ENCODE measurements at regions not wholly inside any gene's neighbourhood (a gene's known extent, or its start where the extent isn't known, plus 50 kb on each side); places are given as distances from the start of the nearest gene placed in this dataset.
"Not testable (repeated sequence)": the region's sequence is repeated elsewhere in the genome, so short reads cannot be mapped to it uniquely, and the experiment has no call there.

DNA sequence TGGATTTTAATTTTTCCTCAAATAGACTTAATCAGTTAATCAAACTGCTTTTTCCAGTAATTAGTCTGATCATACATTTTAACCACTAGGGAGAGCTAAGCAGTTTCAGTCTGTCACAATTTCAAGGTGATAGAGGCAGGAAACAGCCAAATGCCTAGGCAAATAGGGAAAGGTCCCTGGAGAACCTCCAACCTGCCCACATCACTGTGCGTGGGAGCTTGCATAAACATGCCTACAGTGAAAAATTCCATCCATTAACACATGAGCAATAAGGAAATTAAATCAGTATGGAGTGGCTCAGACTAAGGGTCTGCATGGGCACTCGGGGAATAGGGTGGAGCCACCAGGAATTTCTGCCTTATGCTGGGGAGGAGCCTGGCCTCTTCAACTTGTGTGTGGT is 74.6 kb downstream of the AASDHPPT start:
- peaks cover 8% of the 10 kb centered on the region for H3K4me1 ChIP-seq (ENCODE audit: control insufficient read depth, insufficient read depth, low read length)
- peaks cover 7% of the 10 kb centered on the region for H3K9me3 ChIP-seq (ENCODE audit: control insufficient read depth, low read length)
- H3K36me3 ChIP-seq (ENCODE audit: control insufficient read depth, insufficient read depth, low read length, severe bottlenecking), result no peaks in the 10 kb centered on the region
- no peak overlapping the region for H3K9ac ChIP-seq (ENCODE audit: low read length)
- peak; percentile 69 for DNase-seq (ENCODE audit: low read depth)
- H3K4me3 ChIP-seq (ENCODE audit: low read length), result no peak overlapping the region
- H3K27me3 ChIP-seq (replicated peaks; ENCODE audit: control insufficient read depth, insufficient read depth, low read length), result no peaks in the 10 kb centered on the region

DNA sequence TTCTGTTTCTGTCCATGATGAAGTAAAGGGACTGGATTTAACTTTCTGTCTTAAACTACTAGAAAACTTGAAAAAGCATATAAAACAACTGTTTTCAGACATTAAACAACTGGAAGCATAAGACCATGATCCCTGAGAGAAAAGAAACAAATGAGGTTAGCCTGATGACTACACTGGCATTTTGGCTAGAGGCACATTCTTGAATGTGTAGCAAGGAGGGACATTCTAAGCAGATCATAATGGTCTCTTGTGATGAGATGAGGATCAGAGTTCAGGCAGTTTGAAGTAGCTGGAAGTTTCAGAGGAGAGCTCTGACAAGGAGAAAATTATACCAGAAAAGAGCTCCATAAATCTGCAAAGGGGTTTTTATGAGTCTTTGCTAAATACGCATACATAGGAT is 75.4 kb downstream of the AASDHPPT start:
- DNase-seq (ENCODE audit: low read depth), result peak; percentile 78
- Histone ChIP-seq H3K4me3 (ENCODE audit: low read length) (no peak overlapping the region), H3K36me3 (ENCODE audit: control insufficient read depth, insufficient read depth, low read length, severe bottlenecking) (no peaks in the 10 kb centered on the region), H3K9me3 (ENCODE audit: control insufficient read depth, low read length) (no peaks in the 10 kb centered on the region), H3K9ac (ENCODE audit: low read length) (no peak overlapping the region), H3K27me3 (replicated peaks; ENCODE audit: control insufficient read depth, insufficient read depth, low read length) (no peaks in the 10 kb centered on the region), H3K4me1 (ENCODE audit: control insufficient read depth, insufficient read depth, low read length) (peaks cover 8% of the 10 kb centered on the region)

DNA sequence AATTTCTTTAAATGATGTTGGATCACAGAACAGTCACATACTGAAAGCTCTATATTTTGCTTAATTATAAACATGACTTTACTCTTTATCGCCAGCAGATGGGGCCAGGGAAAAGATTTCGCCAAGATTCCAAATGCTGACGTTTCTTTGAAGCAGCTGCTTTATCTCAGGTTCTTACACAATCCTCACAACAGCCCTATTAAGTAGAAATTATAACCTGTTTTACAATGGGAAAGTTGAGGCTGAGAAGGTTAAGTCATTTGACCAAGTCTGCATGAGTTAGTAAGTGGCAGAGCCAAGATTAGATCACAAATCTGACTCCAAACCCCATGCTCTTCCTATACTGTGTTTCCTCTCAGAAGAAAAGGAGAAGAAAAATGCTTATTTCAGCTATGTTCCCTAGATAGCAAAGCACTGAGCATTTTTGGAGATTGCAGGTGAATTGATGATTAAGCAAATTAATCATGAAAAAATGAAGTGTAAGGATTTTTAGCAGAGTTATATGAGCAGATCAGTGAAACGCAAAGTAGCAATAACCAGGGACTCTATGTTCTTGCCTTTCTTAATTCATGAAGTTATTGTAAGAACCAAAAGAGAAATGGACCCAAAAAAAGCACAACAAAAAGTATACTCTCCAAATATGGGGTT is 79.0 kb downstream of the AASDHPPT start:
- Histone ChIP-seq H3K36me3 (ENCODE audit: control insufficient read depth, insufficient read depth, low read length, severe bottlenecking) (no peaks in the 10 kb centered on the region), H3K4me1 (ENCODE audit: control insufficient read depth, insufficient read depth, low read length) (peaks cover 8% of the 10 kb centered on the region), H3K9me3 (ENCODE audit: control insufficient read depth, low read length) (peaks cover 6% of the 10 kb centered on the region), H3K27me3 (replicated peaks; ENCODE audit: control insufficient read depth, insufficient read depth, low read length) (no peaks in the 10 kb centered on the region), H3K4me3 (ENCODE audit: low read length) (no peak overlapping the region), H3K9ac (ENCODE audit: low read length) (no peak overlapping the region)
- DNase-seq (ENCODE audit: low read depth), result peak; percentile 92

- peaks cover 3% of the 10 kb centered on the region for H3K4me1 ChIP-seq (ENCODE audit: control insufficient read depth, insufficient read depth, low read length)
- no peaks in the 10 kb centered on the region for H3K27me3 ChIP-seq (replicated peaks; ENCODE audit: control insufficient read depth, insufficient read depth, low read length)
- no peak overlapping the region for H3K4me3 ChIP-seq (ENCODE audit: low read length)
- DNase-seq (ENCODE audit: low read depth), result no peak
- H3K9ac ChIP-seq (ENCODE audit: low read length), result no peak overlapping the region
- no peaks in the 10 kb centered on the region for H3K36me3 ChIP-seq (ENCODE audit: control insufficient read depth, insufficient read depth, low read length, severe bottlenecking)
- peaks cover 12% of the 10 kb centered on the region for H3K9me3 ChIP-seq (ENCODE audit: control insufficient read depth, low read length)
These were observed 80.9 kb downstream of the AASDHPPT start for GRCh38 chr11:106158406-106158805.

GRCh38 chr11:106159836-106160235 is 82.4 kb downstream of the AASDHPPT start:
- peaks cover 3% of the 10 kb centered on the region for H3K4me1 ChIP-seq (ENCODE audit: control insufficient read depth, insufficient read depth, low read length)
- peaks cover 12% of the 10 kb centered on the region for H3K9me3 ChIP-seq (ENCODE audit: control insufficient read depth, low read length)
- no peaks in the 10 kb centered on the region for H3K36me3 ChIP-seq (ENCODE audit: control insufficient read depth, insufficient read depth, low read length, severe bottlenecking)
- H3K9ac ChIP-seq (ENCODE audit: low read length), result no peak overlapping the region
- no peaks in the 10 kb centered on the region for H3K27me3 ChIP-seq (replicated peaks; ENCODE audit: control insufficient read depth, insufficient read depth, low read length)
- peak; percentile 71 for DNase-seq (ENCODE audit: low read depth)
- no peak overlapping the region for H3K4me3 ChIP-seq (ENCODE audit: low read length)

GRCh38 chr11:106160494-106160893 is 83.0 kb downstream of the AASDHPPT start:
- peaks cover 3% of the 10 kb centered on the region for H3K4me1 ChIP-seq (ENCODE audit: control insufficient read depth, insufficient read depth, low read length)
- peaks cover 12% of the 10 kb centered on the region for H3K9me3 ChIP-seq (ENCODE audit: control insufficient read depth, low read length)
- H3K9ac ChIP-seq (ENCODE audit: low read length), result no peak overlapping the region
- no peak overlapping the region for H3K4me3 ChIP-seq (ENCODE audit: low read length)
- DNase-seq (ENCODE audit: low read depth), result no peak
- no peaks in the 10 kb centered on the region for H3K27me3 ChIP-seq (replicated peaks; ENCODE audit: control insufficient read depth, insufficient read depth, low read length)
- no peaks in the 10 kb centered on the region for H3K36me3 ChIP-seq (ENCODE audit: control insufficient read depth, insufficient read depth, low read length, severe bottlenecking)

- Histone ChIP-seq H3K36me3 (ENCODE audit: control insufficient read depth, insufficient read depth, low read length, severe bottlenecking) (no peaks in the 10 kb centered on the region), H3K9me3 (ENCODE audit: control insufficient read depth, low read length) (peaks cover 21% of the 10 kb centered on the region), H3K4me3 (ENCODE audit: low read length) (no peak overlapping the region), H3K9ac (ENCODE audit: low read length) (no peak overlapping the region), H3K4me1 (ENCODE audit: control insufficient read depth, insufficient read depth, low read length) (no peaks in the 10 kb centered on the region), H3K27me3 (replicated peaks; ENCODE audit: control insufficient read depth, insufficient read depth, low read length) (no peaks in the 10 kb centered on the region)
- no peak for DNase-seq (ENCODE audit: low read depth)
These were observed 84.5 kb downstream of the AASDHPPT start for GRCh38 chr11:106161775-106162634.

GRCh38 chr11:106167085-106167484 is 89.6 kb downstream of the AASDHPPT start:
- Histone ChIP-seq H3K4me3 (ENCODE audit: low read length) (no peak overlapping the region), H3K9ac (ENCODE audit: low read length) (no peak overlapping the region), H3K9me3 (ENCODE audit: control insufficient read depth, low read length) (peaks cover 21% of the 10 kb centered on the region), H3K4me1 (ENCODE audit: control insufficient read depth, insufficient read depth, low read length) (no peaks in the 10 kb centered on the region), H3K36me3 (ENCODE audit: control insufficient read depth, insufficient read depth, low read length, severe bottlenecking) (no peaks in the 10 kb centered on the region), H3K27me3 (replicated peaks; ENCODE audit: control insufficient read depth, insufficient read depth, low read length) (no peaks in the 10 kb centered on the region)
- DNase-seq (ENCODE audit: low read depth), result no peak

- H3K27me3 ChIP-seq (replicated peaks; ENCODE audit: control insufficient read depth, insufficient read depth, low read length), result no peaks in the 10 kb centered on the region
- H3K9ac ChIP-seq (ENCODE audit: low read length), result no peak overlapping the region
- no peaks in the 10 kb centered on the region for H3K36me3 ChIP-seq (ENCODE audit: control insufficient read depth, insufficient read depth, low read length, severe bottlenecking)
- H3K4me1 ChIP-seq (ENCODE audit: control insufficient read depth, insufficient read depth, low read length), result no peaks in the 10 kb centered on the region
- H3K9me3 ChIP-seq (ENCODE audit: control insufficient read depth, low read length), result peaks cover 7% of the 10 kb centered on the region
- H3K4me3 ChIP-seq (ENCODE audit: low read length), result peak overlapping the region; percentile 4
- peak; percentile 95 for DNase-seq (ENCODE audit: low read depth)
These were observed 95.0 kb downstream of the AASDHPPT start for GRCh38 chr11:106172386-106172991.

GRCh38 chr11:106173291-106173690 is 95.8 kb downstream of the AASDHPPT start:
- Histone ChIP-seq H3K9ac (ENCODE audit: low read length) (no peak overlapping the region), H3K36me3 (ENCODE audit: control insufficient read depth, insufficient read depth, low read length, severe bottlenecking) (no peaks in the 10 kb centered on the region), H3K9me3 (ENCODE audit: control insufficient read depth, low read length) (no peaks in the 10 kb centered on the region), H3K27me3 (replicated peaks; ENCODE audit: control insufficient read depth, insufficient read depth, low read length) (no peaks in the 10 kb centered on the region), H3K4me3 (ENCODE audit: low read length) (no peak overlapping the region), H3K4me1 (ENCODE audit: control insufficient read depth, insufficient read depth, low read length) (no peaks in the 10 kb centered on the region)
- no peak for DNase-seq (ENCODE audit: low read depth)

- H3K9me3 ChIP-seq (ENCODE audit: control insufficient read depth, low read length); H3K27me3 ChIP-seq (replicated peaks; ENCODE audit: control insufficient read depth, insufficient read depth, low read length); H3K4me3 ChIP-seq (ENCODE audit: low read length); H3K9ac ChIP-seq (ENCODE audit: low read length); H3K36me3 ChIP-seq (ENCODE audit: control insufficient read depth, insufficient read depth, low read length, severe bottlenecking); H3K4me1 ChIP-seq (ENCODE audit: control insufficient read depth, insufficient read depth, low read length); DNase-seq (ENCODE audit: low read depth): not testable (repeated sequence)
These were observed 96.5 kb downstream of the AASDHPPT start for GRCh38 chr11:106174003-106174402.

Measured in adipocyte (in vitro differentiated cells).